ENCODE measurements at regions not wholly inside any gene's neighbourhood (a gene's known extent, or its start where the extent isn't known, plus 50 kb on each side); places are given as distances from the start of the nearest gene placed in this dataset.

GRCh38 chr2:128663371-128664050, 344.8 kb upstream of the HS6ST1 start:
- TF ChIP-seq CTCF (IDR thresholded peaks at IDR 0.05 in 2 of 3, conservative IDR thresholded peaks at IDR 0.05 in 1 of 3; ENCODE audit: insufficient read depth in 2 of 3, low read depth in 1 of 3, low read length in 3 of 3): no peak
- TF ChIP-seq CEBPB (tag; IDR thresholded peaks at IDR 0.05): no peak
- no peak for TF ChIP-seq ZBTB33 (CRISPR knock-in tag; IDR thresholded peaks at IDR 0.05)
- TF ChIP-seq ZNF655 (CRISPR knock-in tag; IDR thresholded peaks at IDR 0.05): no peak
- no peak for TF ChIP-seq TCF7 (IDR thresholded peaks at IDR 0.05; ENCODE audit: borderline replicate concordance)
- no peak for TF ChIP-seq NFYB (IDR thresholded peaks at IDR 0.05; ENCODE audit: extremely low read depth, insufficient read length)
